ENCODE measurements at regions not wholly inside any gene's neighbourhood (a gene's known extent, or its start where the extent isn't known, plus 50 kb on each side); places are given as distances from the start of the nearest gene placed in this dataset.

DNA sequence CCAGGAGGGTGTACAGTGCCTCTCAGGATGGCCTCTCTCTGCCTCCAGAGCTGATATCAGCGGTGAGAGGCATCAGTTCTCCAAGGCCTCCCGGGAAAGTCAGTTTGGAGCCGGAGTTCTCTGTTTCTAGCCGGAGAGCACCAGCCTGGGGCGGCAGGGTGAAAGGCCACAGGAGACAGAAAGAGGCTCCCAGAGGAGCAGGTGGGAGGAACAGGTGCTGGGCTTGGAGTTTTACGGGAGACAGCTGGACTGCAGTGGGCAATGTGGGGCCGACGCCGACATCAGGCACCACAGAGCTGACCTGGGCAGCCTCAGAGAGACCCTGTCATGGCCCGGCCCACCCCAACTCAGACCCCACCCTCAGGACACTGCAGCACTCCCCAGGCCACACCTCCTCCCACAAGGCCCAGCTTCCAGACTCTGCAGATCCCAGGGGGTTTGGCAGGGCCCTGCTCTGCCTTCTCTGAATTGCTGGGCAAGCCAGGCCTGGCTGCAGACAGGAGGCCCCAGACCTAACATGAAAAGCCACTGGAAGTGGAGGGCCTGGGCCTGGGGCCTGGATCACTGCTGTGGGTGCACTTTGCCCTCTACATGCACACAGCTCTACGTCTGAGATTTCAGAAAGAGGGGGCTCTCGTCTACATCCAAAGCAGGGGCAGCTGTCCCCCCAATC lies 885.6 kb downstream of the BRD1 start:
- DNase-seq (ENCODE audit: low read depth): no peak

DNA sequence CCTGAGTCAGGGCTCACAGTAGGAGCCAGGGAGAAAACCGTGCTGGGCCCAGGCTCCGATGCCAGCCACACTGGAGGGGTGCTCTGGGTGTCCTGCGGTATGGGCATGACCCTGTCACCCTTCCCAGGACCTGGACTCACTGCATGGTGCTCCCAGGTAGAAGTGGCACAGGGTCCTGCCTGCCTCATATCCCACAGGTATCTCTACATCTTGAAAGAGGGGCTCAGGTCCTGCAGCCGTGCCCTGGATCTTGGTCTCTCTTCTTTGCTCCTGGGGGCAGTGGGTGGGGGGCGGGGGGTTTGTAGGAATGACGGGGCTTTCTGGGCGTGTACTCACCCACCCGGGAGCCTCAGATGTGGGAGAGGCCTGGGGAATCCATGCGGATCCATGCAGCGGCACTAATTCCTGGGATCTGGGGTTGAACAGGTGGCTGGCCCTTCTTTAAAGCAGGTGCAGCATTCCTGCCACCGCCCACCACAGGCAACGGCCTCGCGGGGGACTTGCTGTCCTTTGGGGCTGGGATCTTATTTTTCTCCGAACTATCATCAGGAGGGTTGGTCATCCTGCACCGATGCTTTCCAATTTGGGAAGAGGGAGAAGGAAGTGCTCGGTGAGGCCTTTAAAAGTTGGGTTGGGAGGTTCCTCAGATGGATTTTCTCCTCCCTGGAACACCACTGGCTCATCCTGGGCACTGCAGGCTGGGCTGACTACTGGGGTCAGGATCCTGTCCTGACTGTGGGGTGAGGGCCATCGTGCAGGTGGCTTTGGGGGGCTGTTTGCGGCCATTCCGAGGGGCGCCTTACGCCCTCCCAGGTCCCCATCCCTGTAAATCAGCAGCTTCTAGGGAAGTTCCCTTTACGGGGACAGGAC lies 886.4 kb downstream of the BRD1 start:
- no peak for DNase-seq (ENCODE audit: low read depth)

DNA sequence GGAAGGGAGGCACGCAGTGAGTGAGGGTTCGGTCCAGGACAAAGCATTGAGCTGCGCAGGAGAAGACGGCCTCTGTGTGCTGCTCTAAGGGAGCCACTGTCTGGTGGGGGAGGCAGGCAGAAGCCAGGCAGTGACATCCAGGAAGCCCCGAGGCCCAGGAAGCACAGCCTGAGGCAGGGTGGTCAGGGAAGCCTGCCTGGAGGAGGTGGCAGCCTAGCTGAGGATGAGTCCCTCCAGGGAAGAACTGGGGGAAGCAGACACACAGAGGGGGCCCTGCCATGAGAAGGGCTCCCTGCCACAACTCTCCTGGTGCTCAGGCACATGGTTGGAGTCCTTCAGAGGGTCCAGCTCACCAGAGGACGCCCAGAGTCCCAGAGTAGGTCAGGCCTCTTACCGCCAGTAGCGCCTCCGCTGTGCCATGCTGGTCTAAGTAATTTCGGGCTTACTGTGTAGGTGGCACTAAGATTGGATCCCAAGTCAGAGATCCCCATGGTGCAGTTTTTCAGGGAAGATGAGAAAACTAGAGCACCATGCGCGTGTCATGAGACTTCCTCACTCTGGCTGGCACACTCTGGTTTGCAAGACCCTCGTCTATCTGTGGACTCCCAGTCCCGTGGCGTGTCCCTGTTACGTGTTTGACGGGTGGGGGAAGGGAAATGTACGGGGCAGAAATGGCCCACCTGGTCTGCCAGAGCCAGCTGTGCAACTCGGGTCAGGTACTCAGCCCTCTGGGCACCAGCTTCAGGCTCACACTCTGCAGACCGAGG lies 887.2 kb downstream of the BRD1 start:
- no peak for DNase-seq (ENCODE audit: low read depth)

DNA sequence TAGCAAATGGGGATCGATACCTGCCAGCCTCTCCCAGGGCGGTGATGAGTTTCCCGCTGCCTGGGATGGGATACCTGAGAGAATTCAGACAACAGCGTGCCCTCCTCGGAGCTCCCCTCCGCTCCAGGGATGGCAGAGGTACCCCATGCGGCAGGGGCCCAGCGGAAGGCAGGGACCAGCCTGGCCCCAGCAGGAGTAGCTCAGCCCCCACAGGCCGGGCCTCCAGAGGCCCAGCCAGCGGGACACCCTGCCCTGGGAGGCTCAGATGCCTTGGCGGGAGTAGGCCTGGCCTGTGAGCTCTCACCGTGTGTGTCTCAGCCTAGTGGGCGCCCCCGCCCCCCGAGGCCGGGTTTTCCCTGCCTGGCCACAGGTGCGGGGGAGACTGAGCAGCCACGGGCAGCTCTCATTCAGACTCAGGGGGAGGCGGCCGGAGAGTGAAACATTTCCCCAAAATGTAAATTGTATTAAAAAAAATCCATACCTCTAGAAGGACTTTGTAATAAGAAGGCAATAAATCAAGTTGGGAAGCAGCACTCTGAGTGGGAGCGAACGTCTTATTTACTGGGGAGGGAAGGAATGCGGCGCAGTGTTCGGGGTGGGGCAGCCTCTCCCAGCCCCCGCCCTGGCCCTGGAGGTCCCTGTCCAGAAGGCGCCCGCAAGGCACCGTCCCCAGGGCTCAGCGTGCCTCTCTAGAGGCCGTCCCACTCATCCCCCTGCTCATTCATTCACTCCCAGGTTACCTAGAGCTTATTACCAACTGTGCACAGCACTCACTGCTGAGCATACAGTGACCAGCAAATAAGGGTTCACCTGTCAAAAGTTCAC lies 888.0 kb downstream of the BRD1 start:
- no peak for DNase-seq (ENCODE audit: low read depth)

DNA sequence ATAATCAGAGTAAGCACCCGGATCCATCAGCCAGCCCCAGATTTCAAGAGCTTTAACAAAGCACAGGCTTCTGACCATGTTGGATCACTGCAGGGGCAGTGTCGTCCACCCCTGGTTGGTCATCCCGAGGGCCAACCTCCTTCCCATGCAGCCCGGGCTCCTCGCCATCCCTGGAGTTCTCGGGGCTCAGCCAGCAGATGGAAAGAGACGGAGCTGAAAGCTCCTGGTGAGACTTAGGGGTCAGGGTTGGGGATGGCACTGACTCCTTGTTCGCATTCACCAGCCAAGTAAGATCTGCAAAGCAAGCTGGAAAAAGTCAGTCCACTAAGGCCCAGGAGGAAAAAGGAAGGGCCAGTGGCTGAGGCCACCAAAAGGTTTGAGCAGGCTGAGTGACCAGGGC lies 888.9 kb downstream of the BRD1 start:
- no peak for DNase-seq (ENCODE audit: low read depth)

DNA sequence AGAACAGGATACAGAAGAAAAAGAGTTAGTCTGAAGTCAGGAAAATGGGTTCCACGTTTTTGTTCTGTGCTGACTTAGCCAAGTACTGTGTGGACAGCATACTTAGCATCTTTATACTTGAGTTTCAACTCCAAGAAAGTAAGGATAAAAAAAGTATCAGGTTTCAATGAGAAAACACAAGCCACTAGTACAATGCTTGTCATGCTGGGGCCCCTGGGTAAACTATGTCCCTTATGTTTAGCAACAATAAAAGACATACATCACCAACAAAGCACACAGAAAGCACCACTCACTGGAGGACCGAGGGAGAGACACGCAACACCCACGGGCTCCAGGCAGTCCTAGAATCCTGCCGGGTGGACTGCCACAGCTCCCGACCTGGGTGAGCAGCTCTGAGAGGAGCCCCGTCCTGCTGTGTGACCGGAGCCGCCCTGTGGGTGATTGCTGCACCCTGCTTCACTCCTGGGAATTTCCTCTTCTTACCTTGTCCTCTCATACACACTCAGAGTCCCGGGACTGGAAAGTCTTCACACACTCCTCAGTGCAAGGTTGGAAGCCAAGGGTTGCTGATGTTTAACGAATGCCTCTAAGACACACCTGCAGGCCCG lies 890.5 kb downstream of the BRD1 start:
- no peak for DNase-seq (ENCODE audit: low read depth)

DNA sequence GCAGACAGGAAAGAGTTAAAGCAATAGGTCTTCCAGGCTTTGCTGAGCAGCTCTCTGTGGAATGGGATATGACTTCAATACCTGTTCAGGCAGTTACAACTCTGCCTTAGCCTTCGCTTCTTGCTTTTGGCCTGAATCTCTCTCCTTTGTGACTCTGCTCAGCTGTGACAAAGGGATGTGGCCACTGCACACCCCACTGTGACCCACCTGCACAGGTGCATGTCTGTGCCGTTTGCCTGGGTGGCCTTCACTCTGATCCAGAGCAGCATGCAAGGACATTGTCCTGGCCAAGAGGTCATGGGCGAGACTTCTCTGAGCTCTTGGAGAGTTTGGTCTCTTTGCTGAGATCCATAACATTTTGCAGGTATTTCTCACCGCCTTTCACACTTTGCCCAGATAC lies 891.3 kb downstream of the BRD1 start:
- no peak for DNase-seq (ENCODE audit: low read depth)

DNA sequence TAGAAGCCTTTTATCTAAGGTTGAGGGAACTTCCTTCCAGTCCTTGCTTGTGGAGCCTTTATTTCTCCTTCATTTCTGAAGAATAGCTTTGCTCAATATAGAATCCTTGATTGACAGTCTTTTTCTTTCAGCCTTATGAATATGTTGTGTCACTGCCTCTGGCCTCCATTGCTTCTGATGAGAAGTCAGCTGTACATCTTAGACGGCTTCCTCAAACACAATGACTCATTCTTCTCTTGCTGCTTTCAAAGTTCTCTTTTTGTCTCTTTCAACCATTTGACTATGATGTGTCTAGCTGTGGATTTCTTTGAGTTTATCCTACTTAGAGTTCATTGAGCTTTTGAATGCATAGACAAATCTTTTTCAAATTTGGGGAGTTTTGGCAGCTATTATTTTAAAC lies 893.2 kb downstream of the BRD1 start:
- DNase-seq (ENCODE audit: low read depth): no peak

DNA sequence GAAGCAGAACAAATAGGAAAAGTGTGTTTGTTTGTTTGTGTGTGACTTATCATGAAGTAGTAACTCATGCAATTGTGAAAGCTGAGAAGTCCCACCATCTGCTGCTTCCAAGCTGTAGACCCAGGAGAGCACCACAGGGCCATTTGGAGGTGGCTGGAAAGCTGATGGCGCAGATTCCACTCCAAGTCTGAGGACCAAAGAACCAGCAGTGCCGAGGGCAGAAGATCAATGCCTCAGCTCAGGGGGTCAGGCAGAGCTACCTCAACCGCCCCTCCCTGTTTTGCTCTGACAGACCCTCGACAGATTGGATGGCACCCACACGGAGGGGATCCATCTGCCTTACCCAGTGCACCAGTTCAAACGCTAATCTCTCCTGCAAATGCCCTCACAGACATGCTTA lies 896.2 kb downstream of the BRD1 start:
- DNase-seq (ENCODE audit: low read depth): no peak

DNA sequence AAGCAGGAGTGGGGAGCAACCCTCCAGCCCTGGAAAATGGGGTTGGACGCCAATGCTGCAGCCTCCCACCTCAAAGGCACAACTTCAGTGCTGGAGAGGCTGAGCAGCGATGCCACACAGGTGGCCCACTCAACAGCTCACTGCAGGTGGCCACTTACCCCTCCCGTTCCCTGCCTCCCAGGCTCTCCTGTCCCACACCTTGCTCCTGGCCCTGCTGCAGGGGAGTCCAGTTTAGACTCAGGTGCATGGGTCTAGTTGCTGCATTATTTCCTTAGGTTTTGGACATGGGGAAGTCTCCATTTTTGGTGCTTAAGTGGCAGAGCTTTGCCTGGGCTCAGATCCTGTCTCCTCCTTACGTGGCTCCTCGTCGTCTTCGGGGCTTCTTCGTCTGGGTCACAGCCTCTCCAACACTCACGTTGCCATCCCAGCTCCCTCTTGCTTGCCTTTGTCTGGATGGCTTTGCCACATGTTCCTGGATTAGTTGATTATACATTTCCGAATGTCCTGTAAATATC lies 898.3 kb downstream of the BRD1 start:
- no peak for DNase-seq (ENCODE audit: low read depth)

DNA sequence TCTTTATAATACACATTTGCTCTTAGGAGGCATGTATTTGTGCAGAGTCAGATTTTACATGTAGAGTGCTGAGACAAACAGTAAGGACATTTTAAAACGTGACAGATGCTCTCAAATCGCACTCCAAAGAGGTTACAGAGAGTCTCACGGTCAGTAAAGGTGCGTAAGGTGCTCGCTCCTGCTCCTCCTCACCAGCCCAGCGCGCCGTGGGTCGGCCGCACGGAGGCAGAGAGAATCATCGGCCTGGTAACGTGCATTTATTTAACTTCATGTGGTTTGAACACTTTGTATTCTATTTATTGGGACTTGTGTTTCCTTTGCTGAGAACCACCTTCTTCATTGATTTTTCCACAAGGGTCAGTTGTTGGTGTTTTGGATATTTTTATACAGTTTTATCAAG lies 900.1 kb downstream of the BRD1 start:
- no peak for DNase-seq (ENCODE audit: low read depth)

DNA sequence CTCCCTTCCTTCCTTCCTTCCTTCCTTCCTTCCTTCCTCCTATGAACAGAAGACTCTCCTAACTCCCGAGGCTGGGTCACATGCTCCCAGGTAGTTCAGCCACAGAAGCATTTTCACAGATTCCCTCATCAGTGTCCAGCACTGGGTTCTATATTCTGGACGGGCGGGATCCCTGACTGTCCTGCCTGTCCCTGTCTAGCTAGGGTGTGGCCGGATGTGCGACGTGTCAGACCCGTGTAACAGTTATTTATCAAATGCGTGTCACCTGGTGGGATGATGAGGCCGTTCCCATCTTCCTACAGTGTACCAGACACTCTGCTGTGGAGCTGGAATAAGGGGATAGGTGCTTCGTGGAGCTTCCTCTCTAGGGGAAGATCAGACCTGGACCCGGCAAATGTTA lies 901.0 kb downstream of the BRD1 start:
- no peak for DNase-seq (ENCODE audit: low read depth)

DNA sequence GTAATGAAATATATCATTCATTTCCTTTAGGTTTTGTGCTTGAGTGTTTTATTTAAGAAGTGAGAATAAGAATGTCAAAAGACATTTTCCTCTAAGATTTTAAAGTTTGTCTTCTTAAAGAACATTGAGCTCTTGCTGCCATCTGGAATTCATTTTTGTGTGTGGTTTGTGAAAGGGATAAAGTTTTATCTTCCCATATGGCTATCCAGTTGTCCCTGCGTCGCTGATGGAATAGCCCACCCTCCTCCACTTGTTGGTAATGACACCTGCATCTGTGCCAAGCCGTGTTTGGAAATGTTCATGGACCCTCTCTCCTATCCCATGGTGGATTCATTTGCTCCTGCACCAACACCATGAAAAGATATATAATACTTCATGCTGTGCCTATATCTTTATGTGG lies 901.5 kb downstream of the BRD1 start:
- DNase-seq (ENCODE audit: low read depth): no peak

DNA sequence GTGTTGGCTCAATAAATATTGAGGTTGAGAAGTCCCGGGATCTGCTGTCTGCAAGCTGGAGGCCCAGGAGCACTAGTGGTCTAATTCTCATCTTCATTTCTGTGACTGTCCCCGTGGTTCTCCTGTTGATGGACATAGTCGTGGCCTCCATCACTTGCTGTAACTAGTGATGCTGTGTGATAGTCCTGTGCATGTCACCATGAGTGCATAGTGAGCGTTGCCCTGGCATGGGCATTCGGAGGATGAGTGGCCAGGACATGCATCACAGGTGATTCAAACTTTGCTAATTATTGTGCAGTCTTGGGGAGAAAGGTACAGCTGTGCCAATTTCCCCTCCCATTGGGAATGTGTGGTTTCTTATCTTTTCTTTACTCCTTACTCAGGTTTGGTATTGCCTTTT lies 902.2 kb downstream of the BRD1 start:
- DNase-seq (ENCODE audit: low read depth): no peak

DNA sequence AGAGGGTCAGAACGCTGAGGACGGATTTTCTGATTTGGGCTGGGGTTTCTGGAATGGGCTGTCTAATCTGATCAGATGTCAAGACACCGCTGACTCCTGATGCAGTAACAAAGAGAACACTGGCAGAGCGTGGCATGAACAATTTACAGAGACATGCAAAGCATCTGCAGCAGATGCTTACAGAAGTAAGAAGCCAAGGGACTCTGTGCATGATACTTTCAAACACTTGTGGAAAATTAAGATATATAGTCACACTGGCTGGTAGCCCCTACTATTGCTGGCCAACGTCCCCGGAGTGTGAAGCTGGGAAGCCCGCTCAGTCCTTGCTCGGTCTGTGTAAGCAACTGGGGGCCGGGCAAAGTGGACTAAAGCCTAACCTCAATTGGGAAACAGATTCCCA lies 903.7 kb downstream of the BRD1 start:
- DNase-seq (ENCODE audit: low read depth): no peak

DNA sequence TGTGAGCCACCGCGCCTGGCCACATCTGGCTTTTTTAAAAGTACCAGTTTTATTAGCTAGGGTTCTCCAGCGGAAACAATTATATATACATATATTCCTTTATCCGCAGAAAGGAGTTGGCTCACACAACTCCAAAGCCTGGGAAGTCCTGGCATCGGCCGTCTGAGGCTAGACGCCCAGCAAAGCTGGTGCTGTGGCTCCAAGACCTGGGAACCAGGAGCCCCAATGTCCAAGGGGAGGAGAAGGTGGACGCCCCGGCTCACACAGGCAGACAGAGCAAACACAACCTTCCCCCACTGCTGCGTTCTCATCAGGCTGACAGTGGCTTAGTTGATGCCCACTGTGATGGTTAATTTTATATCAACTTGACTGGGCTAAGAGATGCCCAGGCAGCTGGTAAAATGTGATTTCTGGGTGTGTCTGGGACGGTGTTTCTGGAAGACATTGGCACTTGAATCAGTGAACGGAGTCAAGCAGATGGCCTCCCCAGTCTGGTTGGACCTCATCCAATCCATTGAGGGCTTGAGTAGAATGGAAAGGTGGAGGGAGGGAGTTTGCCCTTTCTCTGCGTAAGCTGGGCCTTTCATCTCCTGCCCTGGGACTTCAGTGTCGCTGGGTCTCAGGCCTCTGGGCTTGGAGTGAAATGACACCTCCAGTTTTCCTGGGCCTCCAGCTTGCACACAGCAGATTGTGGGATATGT lies 904.4 kb downstream of the BRD1 start:
- no peak for DNase-seq (ENCODE audit: low read depth)

DNA sequence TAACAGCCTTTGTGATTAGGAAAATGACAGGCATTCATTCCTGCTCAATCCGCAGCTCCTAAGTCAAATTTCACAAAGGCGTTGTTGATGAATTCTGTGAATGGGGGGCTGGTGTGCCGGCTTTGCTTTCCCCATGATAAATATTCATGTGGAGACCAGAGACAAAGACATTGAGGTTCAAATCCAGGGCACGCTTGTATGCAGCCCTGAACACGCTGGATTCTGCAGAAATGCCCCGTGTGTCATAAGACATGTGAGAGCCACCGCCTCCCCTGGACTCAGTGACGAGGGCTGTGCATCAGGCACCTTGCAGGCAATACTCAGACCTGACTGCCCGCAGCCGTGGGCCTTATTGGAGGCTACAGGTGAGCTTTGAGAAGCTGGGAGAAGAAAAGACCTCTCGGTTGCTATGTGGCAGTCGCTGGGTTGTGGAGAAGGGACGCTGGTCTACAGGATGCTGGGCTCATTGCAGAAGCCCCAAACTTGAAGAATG lies 906.2 kb downstream of the BRD1 start:
- no peak for DNase-seq (ENCODE audit: low read depth)

DNA sequence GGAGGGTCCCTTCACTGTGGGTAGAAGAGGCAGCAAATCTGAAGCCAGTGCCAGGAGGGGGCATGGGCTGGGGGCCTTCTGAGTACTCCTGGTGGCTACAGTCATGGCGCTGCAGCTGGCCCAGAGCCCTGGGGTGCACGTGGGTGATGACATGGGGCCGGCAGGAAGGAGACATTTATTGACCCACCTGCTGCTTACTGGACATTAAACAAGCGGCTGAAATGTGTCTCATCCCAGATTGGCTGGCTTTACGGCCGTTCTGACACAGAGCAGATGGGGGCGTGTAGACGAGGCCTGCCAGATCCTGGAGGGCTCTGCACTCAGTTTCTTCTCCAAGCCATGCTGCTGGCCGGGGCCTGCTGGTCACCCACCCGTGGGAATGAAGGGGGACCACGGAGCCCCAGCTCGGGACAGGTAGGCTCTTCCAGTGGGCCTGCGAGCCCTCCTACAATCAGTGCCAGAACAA lies 906.9 kb downstream of the BRD1 start:
- DNase-seq (ENCODE audit: low read depth): no peak

DNA sequence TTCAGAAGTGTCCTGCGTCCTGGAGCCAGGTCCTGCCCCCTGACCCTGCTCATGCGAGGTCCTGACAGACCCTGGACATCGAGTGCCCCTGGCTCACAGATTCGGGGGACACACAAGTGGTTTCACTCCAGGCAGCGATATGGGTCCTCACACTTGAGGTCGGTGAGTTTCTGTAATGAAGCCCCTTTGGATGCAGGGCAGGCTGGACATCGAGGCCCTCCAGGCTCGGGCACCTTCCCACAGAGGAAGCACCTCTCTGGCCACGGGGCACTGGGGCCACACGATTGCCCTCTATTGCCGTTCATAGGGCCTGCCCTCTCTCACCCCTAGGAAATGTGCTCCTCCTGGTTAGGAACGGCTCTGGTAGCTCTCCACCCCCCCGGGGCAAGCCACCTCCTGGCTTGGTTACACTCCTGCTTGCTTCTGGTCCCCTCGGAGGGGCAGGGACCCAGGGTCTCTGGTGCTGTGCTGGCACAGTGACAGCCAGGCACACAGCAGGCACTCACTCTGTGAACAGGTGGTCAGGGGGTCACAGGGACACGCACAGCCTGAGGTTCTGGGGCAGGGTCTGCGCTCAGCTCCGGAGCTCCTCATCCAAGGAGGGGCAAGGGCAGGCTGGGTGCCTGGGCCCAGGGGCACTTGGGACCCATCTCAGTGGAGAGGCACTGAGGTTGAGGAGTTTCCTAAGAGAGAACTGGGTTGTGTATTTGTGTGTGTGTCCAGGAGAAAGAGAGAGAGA lies 907.7 kb downstream of the BRD1 start:
- DNase-seq (ENCODE audit: low read depth): no peak
